Psoas muscle (tissue), 7 donors: ENCODE measurements at regions not wholly inside any gene's neighbourhood (a gene's known extent, or its start where the extent isn't known, plus 50 kb on each side); places are given as distances from the start of the nearest gene placed in this dataset.

Source experiments
- ATAC-seq, 4 donors: fragments of 200-7000 bp; cut with Tn5 transposase; one replicate each; pipeline ENCODE4 v1.9.1; 2020; ENCODE audit warnings: moderate library complexity in 3 of 4, mild to moderate bottlenecking in 2 of 4
- DNase-seq, 2 donors: peaks; one replicate each; pipeline ENCODE4 v3.0.0-alpha.2; 2020
- H3K27ac ChIP-seq: fragments of 200-600 bp; one replicate; pipeline ENCODE4 v1.8.0; 2022
- H3K27me3 ChIP-seq, 3 donors: fragments of 200-600 bp in 1 of 3; one replicate each; pipeline versions ENCODE4 v1.6.1 to v1.8.0; 2013 to 2022; ENCODE audit warnings: low read length in 2 of 3, mild to moderate bottlenecking in 2 of 3, moderate library complexity in 1 of 3; ENCODE audit not compliant: insufficient read depth in 3 of 3
- H3K36me3 ChIP-seq, 2 donors: fragments of 200-600 bp in 1 of 2; one replicate each; pipeline versions ENCODE4 v1.6.1 to v1.8.0; 2013 to 2022; ENCODE audit warnings: low read depth in 1 of 2, mild to moderate bottlenecking in 1 of 2, moderate library complexity in 1 of 2; ENCODE audit not compliant: insufficient read depth in 1 of 2
- H3K4me1 ChIP-seq: fragments of 200-600 bp; one replicate; pipeline ENCODE4 v1.8.0; 2022
- H3K4me3 ChIP-seq: fragments of 200-600 bp; one replicate; pipeline ENCODE4 v1.8.0; 2022; ENCODE audit warnings: mild to moderate bottlenecking
- H3K9me3 ChIP-seq: fragments of 200-600 bp; one replicate; pipeline ENCODE4 v1.8.0; 2022
- CTCF ChIP-seq: fragments of 200-600 bp; IDR thresholded peaks from one replicate; pipeline ENCODE4 v1.8.0; 2022; ENCODE audit warnings: antibody characterized with exemption
- WGBS, 3 donors: extraction: QIAGEN DNeasy Blood & Tissue Kit; methylation state at CpG; one replicate each; pipeline versions ENCODE4 v1.1.6 to v1.1.7; 2013; 5-methylcytosine and 5-hydroxymethylcytosine counted together
- intact Hi-C, 2 donors: fragments of 100-400 bp; cut with DNase I; formaldehyde crosslinking; loops; one replicate each; pipeline versions ENCODE4 v1.11.0 to v1.14.2; 2022
- donor health status: healthy with polysubstance abuse.
- donor health status: DM: no; HTN: no; CAD: no; lungs with moderate emphysema.
- donor health status: Bipolar disorder and iron deficiency.
- donor health status: healthy.
- donor health status: DM: yes; HTN: yes; CAD: no.
- donor health status: DM: no; HTN: no; CAD: no.
- donor health status: DM: yes; HTN: yes; CAD: no.

GRCh38 chr10:28120043-28120749 is 121.3 kb upstream of the ODAD2 start:
- Histone ChIP-seq H3K27me3 (no peaks in the 10 kb centered on the region), H3K4me3 (no peak overlapping the region), H3K4me1 (peaks cover 22% of the 10 kb centered on the region), H3K9me3 (no peaks in the 10 kb centered on the region), H3K36me3 (no peaks in the 10 kb centered on the region), H3K27ac (no peak overlapping the region)
- no peak for TF ChIP-seq CTCF
- DNase-seq (peak in 1 of 2 donors; percentile 15), ATAC-seq (peak in 2 of 4 donors; percentile 46 to 53)
- 30 to 38% (median 33%) methylated on average over 6 of the region's 6 CpGs for WGBS, 3 donors
- intact Hi-C loops = loop anchor here in 1 of 2 donors (10.0 kb wide), 1 partner anchor 55 kb away; no protein-coding TSS in a partner anchor

GRCh38 chr10:28118985-28119628 is 120.2 kb upstream of the ODAD2 start:
- Histone ChIP-seq H3K36me3 (peaks cover 0 to 2% of the 10 kb centered on the region in 2 donors), H3K27me3 (no peaks in the 10 kb centered on the region), H3K4me1 (peaks cover 22% of the 10 kb centered on the region), H3K27ac (no peak overlapping the region), H3K4me3 (no peak overlapping the region), H3K9me3 (no peaks in the 10 kb centered on the region)
- intact Hi-C loops = no loop called here
- ATAC-seq (peak in 1 of 4 donors; percentile 51), DNase-seq (no peak)
- TF ChIP-seq CTCF = no peak
- WGBS, 3 donors = 66 to 91% (median 86%) methylated on average over 1 of the region's 1 CpG

- peaks cover 0 to 2% of the 10 kb centered on the region in 2 donors for H3K36me3 ChIP-seq
- no peaks in the 10 kb centered on the region for H3K27me3 ChIP-seq
- intact Hi-C loops = no loop called here
- DNase-seq = no peak
- H3K27ac ChIP-seq = no peak overlapping the region
- no peak for ATAC-seq
- H3K4me3 ChIP-seq = no peak overlapping the region
- no peaks in the 10 kb centered on the region for H3K9me3 ChIP-seq
- WGBS, 3 donors = 89 to 93% (median 91%) methylated on average over 3 of the region's 3 CpGs
- no peaks in the 10 kb centered on the region for H3K4me1 ChIP-seq
- no peak for TF ChIP-seq CTCF
These were observed 114.3 kb upstream of the ODAD2 start for GRCh38 chr10:28113202-28113601.

- no peak for TF ChIP-seq CTCF
- H3K36me3 ChIP-seq = peaks cover 0 to 2% of the 10 kb centered on the region in 2 donors
- no peaks in the 10 kb centered on the region for H3K9me3 ChIP-seq
- 65 to 74% (median 73%) methylated on average over 2 of the region's 2 CpGs for WGBS, 3 donors
- ATAC-seq (no peak), DNase-seq (no peak)
- no peaks in the 10 kb centered on the region for H3K4me1 ChIP-seq
- no peaks in the 10 kb centered on the region for H3K27me3 ChIP-seq
- intact Hi-C loops = no loop called here
- H3K4me3 ChIP-seq = no peak overlapping the region
- no peak overlapping the region for H3K27ac ChIP-seq
These were observed 112.8 kb upstream of the ODAD2 start for GRCh38 chr10:28111712-28112111.
